IMR-90 (cell line): ENCODE measurements at regions not wholly inside any gene's neighbourhood (a gene's known extent, or its start where the extent isn't known, plus 50 kb on each side); places are given as distances from the start of the nearest gene placed in this dataset.

Experiments
- ATAC-seq: fragments of 200-7000 bp; cut with Tn5 transposase; 2 replicates; pipeline ENCODE4 v1.9.1; 2020; ENCODE audit warnings: low read depth, mild to moderate bottlenecking, moderate library complexity
- BruUV-seq: library from RNA; stranded (reverse); fragments of 400-500 nt; replicated peaks from 2 replicates; lab custom pipeline; 2021; lab: Mats Ljungman, UMichigan
- CTCF ChIA-PET: fragments of 300-600 bp; formaldehyde crosslinking; extraction: SDS; loops from one replicate; lab custom pipeline; 2021; ENCODE audit warnings: antibody characterized with exemption; lab: Yijun Ruan, JAX
- POLR2A ChIA-PET: fragments of 300-600 bp; sonication (Branson Sonifier 250); formaldehyde crosslinking; loops from one replicate; lab custom pipeline; 2022; ENCODE audit warnings: antibody characterized with exemption; ENCODE audit not compliant: unreplicated experiment; lab: Charles Lee
- DNase-seq: peaks from one replicate; pipeline ENCODE4 v3.0.0; 2013
- H2AFZ ChIP-seq: replicated peaks from 2 replicates; pipeline ENCODE3; 2013; ENCODE audit warnings: low read length, mild to moderate bottlenecking; ENCODE audit not compliant: poor library complexity
- H2AK5ac ChIP-seq: 2 replicates; pipeline ENCODE4 v1.6.1; 2013; ENCODE audit warnings: low read depth, low read length, inconsistent platforms
- H2AK9ac ChIP-seq: replicated peaks from 2 replicates; pipeline ENCODE3; 2013; ENCODE audit warnings: mild to moderate bottlenecking, low read depth, low read length, moderate library complexity; ENCODE audit not compliant: poor library complexity
- H2BK120ac ChIP-seq: 2 replicates; pipeline ENCODE4 v1.6.1; 2013; ENCODE audit warnings: low read depth, low read length, inconsistent platforms
- H2BK15ac ChIP-seq: 3 replicates; pipeline ENCODE4 v1.6.1; 2013; ENCODE audit warnings: low read depth, low read length, inconsistent platforms
- H2BK20ac ChIP-seq: 2 replicates; pipeline ENCODE4 v1.6.1; 2013; ENCODE audit warnings: low read depth, mild to moderate bottlenecking, inconsistent platforms, low read length, moderate library complexity
- H2BK5ac ChIP-seq: 2 replicates; pipeline ENCODE4 v1.6.1; 2013; ENCODE audit warnings: mild to moderate bottlenecking, low read depth, low read length, inconsistent platforms; ENCODE audit not compliant: poor library complexity, severe bottlenecking
- H3K14ac ChIP-seq: replicated peaks from 2 replicates; pipeline ENCODE4 v1.6.1; 2013; ENCODE audit warnings: low read depth, low read length, inconsistent platforms
- H3K18ac ChIP-seq: 2 replicates; pipeline ENCODE4 v1.6.1; 2013; ENCODE audit warnings: low read depth, low read length, control low read depth
- H3K23ac ChIP-seq: 2 replicates; pipeline ENCODE4 v1.6.1; 2013; ENCODE audit warnings: low read depth, low read length, inconsistent platforms
- H3K27ac ChIP-seq: 2 replicates; pipeline ENCODE4 v1.5.1; 2013; ENCODE audit warnings: mild to moderate bottlenecking, control low read depth, low read length; ENCODE audit not compliant: insufficient read depth
- H3K27me3 ChIP-seq: 2 replicates; pipeline ENCODE4 v1.6.1; 2013; ENCODE audit warnings: low read length; ENCODE audit not compliant: control insufficient read depth, insufficient read depth
- H3K36me3 ChIP-seq: 2 replicates; pipeline ENCODE4 v1.6.1; 2013; ENCODE audit warnings: low read length, mixed read lengths; ENCODE audit not compliant: control insufficient read depth, insufficient read depth
- H3K4ac ChIP-seq: 2 replicates; pipeline ENCODE4 v1.6.1; 2013; ENCODE audit warnings: low read depth, low read length, inconsistent platforms
- H3K4me1 ChIP-seq: 2 replicates; pipeline ENCODE4 v1.6.1; 2013; ENCODE audit warnings: low read length, mixed read lengths; ENCODE audit not compliant: control insufficient read depth, insufficient read depth
- H3K4me2 ChIP-seq: 2 replicates; pipeline ENCODE4 v1.6.1; 2013; ENCODE audit warnings: low read depth, mild to moderate bottlenecking, control low read depth, low read length, moderate library complexity
- H3K4me3 ChIP-seq: 2 replicates; pipeline ENCODE4 v1.5.1; 2013; ENCODE audit warnings: low read depth, mild to moderate bottlenecking, control low read depth, low read length, moderate library complexity; ENCODE audit not compliant: insufficient read depth
- H3K56ac ChIP-seq: 2 replicates; pipeline ENCODE4 v1.6.1; 2013; ENCODE audit warnings: low read length, inconsistent platforms; ENCODE audit not compliant: insufficient read depth; ENCODE audit errors: extremely low read depth
- H3K79me1 ChIP-seq, 2 experiments: 2 replicates each; pipeline ENCODE4 v1.6.1; 2013; ENCODE audit warnings: low read length in 2 of 2, inconsistent platforms in 1 of 2, low read depth in 1 of 2
- H3K9ac ChIP-seq: 2 replicates; pipeline ENCODE4 v1.6.1; 2013; ENCODE audit warnings: low read depth, low read length, control low read depth
- H3K9me1 ChIP-seq: 2 replicates; pipeline ENCODE4 v1.6.1; 2013; ENCODE audit warnings: low read length, inconsistent platforms; ENCODE audit not compliant: insufficient read depth
- H3K9me3 ChIP-seq: 2 replicates; pipeline ENCODE4 v1.6.1; 2013; ENCODE audit warnings: low read length; ENCODE audit not compliant: control insufficient read depth, insufficient read depth
- H4K20me1 ChIP-seq: 2 replicates; pipeline ENCODE4 v1.6.1; 2013; ENCODE audit warnings: low read length, inconsistent platforms; ENCODE audit not compliant: insufficient read depth
- H4K5ac ChIP-seq: 2 replicates; pipeline ENCODE4 v1.6.1; 2013; ENCODE audit warnings: mild to moderate bottlenecking, low read depth, low read length, control low read depth
- H4K8ac ChIP-seq, 2 experiments: 2 replicates each; pipeline ENCODE4 v1.6.1; 2013; ENCODE audit warnings: low read depth in 2 of 2, low read length in 2 of 2, control low read depth in 1 of 2, inconsistent platforms in 1 of 2
- H4K91ac ChIP-seq: 2 replicates; pipeline ENCODE4 v1.6.1; 2013; ENCODE audit warnings: low read depth, low read length, inconsistent platforms; ENCODE audit not compliant: insufficient read depth
- CEBPB ChIP-seq: IDR thresholded peaks from 2 replicates; pipeline ENCODE4 v1.6.1; 2012; ENCODE audit warnings: low read depth, low read length, improper control_type of control experiment
- ELK1 ChIP-seq: fragments of 150-350 bp; IDR thresholded peaks from 2 replicates; pipeline ENCODE4 v1.6.1; 2016; ENCODE audit warnings: low read depth, mild to moderate bottlenecking, low read length, moderate library complexity, borderline replicate concordance
- FOS ChIP-seq: fragments of 150-350 bp; IDR thresholded peaks from 2 replicates; pipeline ENCODE4 v1.6.1; 2016; ENCODE audit warnings: low read depth, low read length
- MAFK ChIP-seq: IDR thresholded peaks from 2 replicates; pipeline ENCODE4 v1.6.1; 2012; ENCODE audit warnings: low read depth, low read length, improper control_type of control experiment
- whole genome bisulfite sequencing, 2 experiments: methylation state at CpG; one replicate each; pipeline versions ENCODE4 v1.1.5 to v1.1.7; 2013; ENCODE audit warnings: missing lambda C conversion rate in 2 of 2; ENCODE audit not compliant: insufficient read length in 1 of 2; ENCODE audit errors: extremely low coverage in 2 of 2; 5-methylcytosine and 5-hydroxymethylcytosine counted together
- dilution Hi-C: fragments of 300-500 bp; cut with HindIII; formaldehyde crosslinking; loops from one replicate; pipeline ENCODE4 v1.14.3; 2018; ENCODE audit warnings: low sequenced_read_pairs; ENCODE audit not compliant: unreplicated experiment
- in situ Hi-C: fragments of 300-500 bp; cut with MboI; formaldehyde crosslinking; loops from 3 replicates; pipeline ENCODE4 v1.14.3; 2019; ENCODE audit warnings: low sequenced_read_pairs, inconsistent platforms, mixed read lengths
- intact Hi-C: fragments of 100-400 bp; cut with micrococcal nuclease; formaldehyde crosslinking; loops from 2 replicates; pipeline ENCODE4 v1.10.0; 2022

GRCh38 chr18:67381608-67382150 is 134.8 kb downstream of the DSEL start:
- TF ChIP-seq MAFK (no peak), CEBPB (no peak), FOS (no peak), ELK1 (no peak)
- Histone ChIP-seq H2BK120ac (no peak overlapping the region), H3K4me2 (no peak overlapping the region), H3K27me3 (no peaks in the 10 kb centered on the region), H3K23ac (no peak overlapping the region), H4K8ac (no peak overlapping the region), H2AK5ac (no peak overlapping the region), H4K91ac (no peak overlapping the region), H2AK9ac (peak overlapping the region; percentile 57), H2BK20ac (no peak overlapping the region), H3K14ac (no peak overlapping the region), H4K5ac (no peak overlapping the region), H4K20me1 (no peaks in the 10 kb centered on the region), H2AFZ (no peak overlapping the region), H2BK15ac (no peak overlapping the region), H3K18ac (no peak overlapping the region), H3K56ac (no peak overlapping the region), H3K36me3 (no peaks in the 10 kb centered on the region), H3K4ac (no peak overlapping the region), H2BK5ac (no peak overlapping the region), H3K9me3 (no peaks in the 10 kb centered on the region), H3K4me3 (no peak overlapping the region), H3K9ac (no peak overlapping the region), H3K27ac (no peak overlapping the region), H3K4me1 (no peaks in the 10 kb centered on the region; the same call in 1 of the 2 replicates), H3K79me1 (no peaks in the 10 kb centered on the region), H3K9me1 (peaks cover 3% of the 10 kb centered on the region)
- ChIA-PET CTCF (no interaction called here), POLR2A (no interaction called here)
- DNase-seq (no peak), ATAC-seq (no peak)
- intact Hi-C loops = no loop called here
- BruUV-seq = no TSS peak
- in situ Hi-C loops = no loop called here
- dilution Hi-C loops = no loop called here
- WGBS, 2 experiments = 100% methylated on average over 2 of the region's 10 CpGs; no CpG with 5 or more reads in 1 of the 2 experiments
